ENCODE measurements at regions not wholly inside any gene's neighbourhood (a gene's known extent, or its start where the extent isn't known, plus 50 kb on each side); places are given as distances from the start of the nearest gene placed in this dataset.

DNA sequence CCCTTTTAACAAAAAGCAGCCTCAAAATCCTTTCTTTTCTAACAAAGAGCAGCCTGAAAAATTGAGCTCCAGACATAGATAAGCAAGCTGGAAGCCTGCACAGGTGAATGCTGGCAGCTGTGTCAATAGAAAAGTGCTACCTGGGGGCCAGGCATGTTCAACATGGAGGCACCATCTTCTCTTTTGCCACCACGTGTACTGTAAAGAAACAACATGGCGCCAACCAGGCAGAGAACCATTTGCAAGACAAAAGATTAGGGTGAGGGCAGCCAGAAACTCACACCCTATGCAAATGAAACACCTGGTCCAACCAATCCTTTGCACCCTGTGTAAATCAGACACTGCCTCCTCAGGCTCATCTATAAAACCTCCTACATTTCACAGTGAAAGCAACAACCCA is 96.0 kb downstream of the ACTL7B start:
- TF ChIP-seq, protein P1, sequence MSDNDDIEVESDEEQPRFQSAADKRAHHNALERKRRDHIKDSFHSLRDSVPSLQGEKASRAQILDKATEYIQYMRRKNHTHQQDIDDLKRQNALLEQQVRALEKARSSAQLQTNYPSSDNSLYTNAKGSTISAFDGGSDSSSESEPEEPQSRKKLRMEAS (IDR thresholded peaks at IDR 0.05; ENCODE audit: insufficient read depth, insufficient read length), result no peak
- TF ChIP-seq, protein P2, sequence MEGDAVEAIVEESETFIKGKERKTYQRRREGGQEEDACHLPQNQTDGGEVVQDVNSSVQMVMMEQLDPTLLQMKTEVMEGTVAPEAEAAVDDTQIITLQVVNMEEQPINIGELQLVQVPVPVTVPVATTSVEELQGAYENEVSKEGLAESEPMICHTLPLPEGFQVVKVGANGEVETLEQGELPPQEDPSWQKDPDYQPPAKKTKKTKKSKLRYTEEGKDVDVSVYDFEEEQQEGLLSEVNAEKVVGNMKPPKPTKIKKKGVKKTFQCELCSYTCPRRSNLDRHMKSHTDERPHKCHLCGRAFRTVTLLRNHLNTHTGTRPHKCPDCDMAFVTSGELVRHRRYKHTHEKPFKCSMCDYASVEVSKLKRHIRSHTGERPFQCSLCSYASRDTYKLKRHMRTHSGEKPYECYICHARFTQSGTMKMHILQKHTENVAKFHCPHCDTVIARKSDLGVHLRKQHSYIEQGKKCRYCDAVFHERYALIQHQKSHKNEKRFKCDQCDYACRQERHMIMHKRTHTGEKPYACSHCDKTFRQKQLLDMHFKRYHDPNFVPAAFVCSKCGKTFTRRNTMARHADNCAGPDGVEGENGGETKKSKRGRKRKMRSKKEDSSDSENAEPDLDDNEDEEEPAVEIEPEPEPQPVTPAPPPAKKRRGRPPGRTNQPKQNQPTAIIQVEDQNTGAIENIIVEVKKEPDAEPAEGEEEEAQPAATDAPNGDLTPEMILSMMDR (IDR thresholded peaks at IDR 0.05; ENCODE audit: extremely low read depth in 1 of 2, insufficient read depth in 1 of 2, low read depth in 1 of 2, low read length in 2 of 2), result no peak
- TF ChIP-seq POLR2A (IDR thresholded peaks at IDR 0.05; ENCODE audit: low read depth, low read length), result no peak
- TF ChIP-seq MYC (IDR thresholded peaks at IDR 0.05; ENCODE audit: low read depth, low read length), result no peak
- TF ChIP-seq GATA2 (IDR thresholded peaks at IDR 0.05; ENCODE audit: insufficient read depth, insufficient read length, low read depth, low read length), result no peak

All from endothelial cell of umbilical vein (primary cell).